Choroid plexus epithelial cell (primary cell): ENCODE measurements at regions not wholly inside any gene's neighbourhood (a gene's known extent, or its start where the extent isn't known, plus 50 kb on each side); places are given as distances from the start of the nearest gene placed in this dataset.

Experiments
- DNase-seq: peaks from one replicate; pipeline ENCODE4 v3.0.0-alpha.2; 2010; ENCODE audit warnings: low read depth
- H3K4me3 ChIP-seq: 2 replicates; pipeline ENCODE4 v1.5.1; 2011; ENCODE audit warnings: low read depth, mild to moderate bottlenecking, control low read depth, low read length, moderate library complexity
- TF ChIP-seq, protein P1 (sequence below): conservative IDR thresholded peaks from 2 replicates; pipeline ENCODE4 v1.5.1; 2011; ENCODE audit warnings: low read depth, mild to moderate bottlenecking, control low read depth, inconsistent platforms, low read length, moderate library complexity

DNA sequence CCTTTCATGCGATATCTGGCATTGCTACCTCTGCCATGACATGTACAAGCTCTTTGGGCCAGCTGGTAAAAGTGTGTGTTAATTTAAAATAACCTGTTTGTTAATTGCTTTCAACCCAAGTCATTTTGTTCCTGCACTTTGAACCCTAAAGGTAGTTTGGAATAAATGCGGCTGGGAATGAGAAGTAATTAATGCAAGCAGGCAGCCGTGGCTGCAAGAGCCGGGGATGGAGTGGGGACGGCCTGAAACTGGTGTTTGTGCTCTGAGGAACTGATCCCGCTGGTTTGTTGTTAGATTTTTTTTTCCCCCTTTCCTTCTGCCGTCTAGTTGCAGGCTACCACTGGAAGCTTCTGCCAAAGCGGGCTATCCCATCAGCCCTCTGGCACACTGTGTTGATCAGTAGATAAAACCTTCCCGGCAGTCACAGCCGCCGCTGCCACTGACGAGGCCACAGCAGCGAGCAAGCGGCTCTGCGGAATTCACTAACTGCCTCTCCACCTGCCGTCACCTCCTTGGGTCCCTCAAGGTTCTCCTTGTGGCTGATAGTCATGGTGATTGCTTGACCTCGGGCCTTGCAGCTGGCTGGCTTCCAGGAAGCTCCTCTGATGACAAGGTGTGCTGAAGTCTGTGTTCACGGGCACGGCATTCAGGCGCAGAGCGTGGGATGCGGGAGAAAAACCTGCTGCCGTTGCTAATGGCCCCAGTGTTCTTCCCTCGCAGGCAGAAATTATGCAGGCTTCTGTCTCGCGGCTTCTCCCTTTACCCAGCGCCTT lies 315.9 kb downstream of the TFAP2A start:
- no peak overlapping the region for H3K4me3 ChIP-seq
- DNase-seq: no peak
- TF ChIP-seq, protein P1, sequence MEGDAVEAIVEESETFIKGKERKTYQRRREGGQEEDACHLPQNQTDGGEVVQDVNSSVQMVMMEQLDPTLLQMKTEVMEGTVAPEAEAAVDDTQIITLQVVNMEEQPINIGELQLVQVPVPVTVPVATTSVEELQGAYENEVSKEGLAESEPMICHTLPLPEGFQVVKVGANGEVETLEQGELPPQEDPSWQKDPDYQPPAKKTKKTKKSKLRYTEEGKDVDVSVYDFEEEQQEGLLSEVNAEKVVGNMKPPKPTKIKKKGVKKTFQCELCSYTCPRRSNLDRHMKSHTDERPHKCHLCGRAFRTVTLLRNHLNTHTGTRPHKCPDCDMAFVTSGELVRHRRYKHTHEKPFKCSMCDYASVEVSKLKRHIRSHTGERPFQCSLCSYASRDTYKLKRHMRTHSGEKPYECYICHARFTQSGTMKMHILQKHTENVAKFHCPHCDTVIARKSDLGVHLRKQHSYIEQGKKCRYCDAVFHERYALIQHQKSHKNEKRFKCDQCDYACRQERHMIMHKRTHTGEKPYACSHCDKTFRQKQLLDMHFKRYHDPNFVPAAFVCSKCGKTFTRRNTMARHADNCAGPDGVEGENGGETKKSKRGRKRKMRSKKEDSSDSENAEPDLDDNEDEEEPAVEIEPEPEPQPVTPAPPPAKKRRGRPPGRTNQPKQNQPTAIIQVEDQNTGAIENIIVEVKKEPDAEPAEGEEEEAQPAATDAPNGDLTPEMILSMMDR: no peak

DNA sequence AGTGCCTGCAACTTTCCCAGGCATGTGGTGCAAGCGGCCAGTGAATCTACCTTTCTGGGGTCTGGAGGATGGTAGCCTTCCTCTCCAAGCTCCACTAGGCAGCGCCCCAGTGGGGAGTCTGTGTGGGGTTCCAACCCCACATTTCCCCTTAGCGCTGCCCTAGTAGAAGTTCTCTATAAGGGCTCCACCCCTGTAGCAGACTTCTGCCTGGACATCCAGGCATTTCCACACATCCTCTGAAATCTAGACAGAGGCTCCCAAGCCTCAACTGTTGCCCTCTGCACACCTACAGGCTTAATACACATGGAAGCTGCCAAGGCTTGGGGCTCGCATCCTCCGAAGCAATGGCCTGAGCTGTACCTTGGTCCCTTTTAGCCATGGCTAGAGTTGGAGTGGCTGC lies 321.6 kb downstream of the TFAP2A start:
- no peak overlapping the region for H3K4me3 ChIP-seq
- TF ChIP-seq, protein P1: no peak
- DNase-seq: no peak

DNA sequence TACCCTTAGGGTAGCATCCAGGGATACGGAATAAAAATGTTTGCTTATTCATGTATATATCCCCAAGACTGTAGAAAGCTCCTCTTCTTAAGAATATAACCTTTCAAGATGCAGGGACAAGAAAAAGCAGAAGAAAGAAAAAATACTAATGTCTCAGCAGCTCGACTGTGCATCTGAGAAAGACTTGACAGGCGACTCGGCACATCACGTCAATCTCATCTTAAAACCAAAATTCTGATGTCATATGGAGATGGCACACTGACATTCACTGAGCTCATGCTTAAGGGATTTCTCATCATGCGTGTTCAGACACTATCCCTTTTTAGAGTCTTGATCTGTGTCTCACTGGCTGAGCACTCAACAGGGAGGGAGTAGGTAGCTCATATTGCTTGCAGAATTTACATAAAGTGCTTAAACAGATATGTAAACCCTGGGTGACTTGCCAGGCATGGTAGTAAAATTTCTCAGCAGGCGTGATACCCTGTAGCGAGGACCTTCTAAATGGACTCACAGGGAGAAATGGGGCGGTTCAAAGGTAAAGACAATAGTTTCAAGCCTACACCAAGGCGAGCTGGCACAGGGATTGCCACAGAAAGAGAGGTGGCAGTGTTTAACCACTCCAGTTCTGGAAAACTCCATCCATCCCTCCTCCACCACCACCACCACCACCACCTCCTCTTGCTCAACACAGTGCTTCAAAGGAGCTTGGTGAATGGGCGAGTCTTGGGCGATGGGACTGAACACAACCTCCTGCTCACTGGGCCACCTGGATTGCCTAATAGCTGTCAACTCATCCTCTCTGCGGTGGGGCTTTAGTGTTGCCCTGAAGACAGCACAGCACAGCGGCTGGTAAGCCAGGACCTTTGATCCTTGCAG lies 330.5 kb downstream of the TFAP2A start:
- H3K4me3 ChIP-seq: no peak overlapping the region
- no peak for DNase-seq
- TF ChIP-seq, protein P1: no peak

DNA sequence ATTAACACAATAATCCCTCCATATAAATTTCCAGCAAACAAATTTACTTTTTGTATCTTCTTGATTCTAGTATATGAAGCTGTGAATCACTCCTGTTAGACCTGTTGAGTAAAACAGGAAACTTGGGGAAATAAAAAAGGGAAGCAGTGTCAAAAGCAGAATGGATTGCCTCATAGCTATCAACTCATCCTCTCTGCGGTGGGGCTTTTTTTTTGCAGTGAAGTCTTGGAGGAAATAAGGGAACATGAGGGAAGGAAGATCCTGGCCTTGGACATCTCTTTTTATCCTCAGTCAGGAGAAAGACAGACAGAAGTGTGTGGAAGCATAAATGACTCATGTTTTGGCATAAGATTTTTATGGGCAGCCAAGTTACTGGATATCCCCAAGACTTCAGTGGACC lies 332.5 kb downstream of the TFAP2A start:
- no peak overlapping the region for H3K4me3 ChIP-seq

DNA sequence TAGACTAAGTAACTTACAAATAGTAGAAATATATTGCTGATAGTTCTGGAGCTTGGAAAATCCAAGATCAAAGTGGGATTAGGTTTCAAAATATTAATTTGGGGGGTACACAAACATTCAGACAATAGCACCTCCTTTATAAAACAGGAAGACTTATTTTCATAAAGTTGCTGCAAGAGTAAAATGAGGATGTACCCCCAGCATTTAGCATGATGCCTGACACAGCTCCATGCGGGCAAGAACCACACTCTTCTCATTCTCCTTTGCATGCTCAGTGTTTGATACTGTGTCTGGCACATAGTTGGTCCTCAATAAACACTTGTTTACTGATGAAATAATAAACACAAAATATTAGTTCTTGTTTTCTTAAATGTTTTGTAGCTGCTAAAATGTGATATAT lies 332.9 kb downstream of the TFAP2A start:
- no peak for DNase-seq
- no peak overlapping the region for H3K4me3 ChIP-seq
- TF ChIP-seq, protein P1: no peak

More for the DNA sequence above, 332.5 kb downstream of the TFAP2A start:
- TF ChIP-seq, protein P1: no peak
- no peak for DNase-seq

DNA sequence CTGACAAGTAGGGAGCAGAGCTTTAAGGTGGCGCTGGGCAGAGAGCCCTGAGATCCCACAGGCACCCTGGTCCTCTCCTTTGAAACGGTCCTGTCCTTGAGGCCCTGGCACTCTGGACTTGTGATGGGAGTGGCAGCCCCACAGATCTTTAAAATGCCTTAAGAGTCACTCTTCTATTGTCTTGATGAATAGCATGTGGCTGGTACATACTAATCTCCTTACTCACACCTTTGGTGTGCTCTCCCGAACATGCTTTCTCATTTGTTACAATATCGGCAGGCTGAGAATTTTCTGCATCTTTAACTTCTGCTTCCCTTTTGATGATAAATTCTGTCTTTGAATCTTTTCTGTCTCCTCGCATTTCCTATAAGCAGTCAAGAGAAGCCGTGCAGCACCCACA lies 333.8 kb downstream of the TFAP2A start:
- TF ChIP-seq, protein P1: no peak
- H3K4me3 ChIP-seq: no peak overlapping the region
- no peak for DNase-seq
